ENCODE measurements at regions not wholly inside any gene's neighbourhood (a gene's known extent, or its start where the extent isn't known, plus 50 kb on each side); places are given as distances from the start of the nearest gene placed in this dataset.
"Not testable (repeated sequence)": the region's sequence is repeated elsewhere in the genome, so short reads cannot be mapped to it uniquely, and the experiment has no call there.

- DNase-seq (ENCODE audit: low read depth, low spot score); in situ Hi-C loops (cut with HindIII; ENCODE audit: low pct_unique_long_range_greater_than_20kb, low sequenced_read_pairs): not testable (repeated sequence)
Measured at GRCh38 chr1:223046463-223046862, 96.6 kb downstream of the TLR5 start.

- DNase-seq (ENCODE audit: low read depth, low spot score), result no peak
- in situ Hi-C loops (cut with HindIII; ENCODE audit: low pct_unique_long_range_greater_than_20kb, low sequenced_read_pairs), result no loop called here
Measured at GRCh38 chr1:223048026-223048425, 95.0 kb downstream of the TLR5 start.

GRCh38 chr1:223052462-223052861, 90.6 kb downstream of the TLR5 start:
- in situ Hi-C loops (cut with HindIII; ENCODE audit: low pct_unique_long_range_greater_than_20kb, low sequenced_read_pairs), result no loop called here
- no peak for DNase-seq (ENCODE audit: low read depth, low spot score)

GRCh38 chr1:223052931-223053330, 90.1 kb downstream of the TLR5 start:
- DNase-seq (ENCODE audit: low read depth, low spot score), result no peak
- in situ Hi-C loops (cut with HindIII; ENCODE audit: low pct_unique_long_range_greater_than_20kb, low sequenced_read_pairs), result no loop called here

GRCh38 chr1:223056802-223057201, 86.2 kb downstream of the TLR5 start:
- in situ Hi-C loops (cut with HindIII; ENCODE audit: low pct_unique_long_range_greater_than_20kb, low sequenced_read_pairs), result no loop called here
- no peak for DNase-seq (ENCODE audit: low read depth, low spot score)

DNA sequence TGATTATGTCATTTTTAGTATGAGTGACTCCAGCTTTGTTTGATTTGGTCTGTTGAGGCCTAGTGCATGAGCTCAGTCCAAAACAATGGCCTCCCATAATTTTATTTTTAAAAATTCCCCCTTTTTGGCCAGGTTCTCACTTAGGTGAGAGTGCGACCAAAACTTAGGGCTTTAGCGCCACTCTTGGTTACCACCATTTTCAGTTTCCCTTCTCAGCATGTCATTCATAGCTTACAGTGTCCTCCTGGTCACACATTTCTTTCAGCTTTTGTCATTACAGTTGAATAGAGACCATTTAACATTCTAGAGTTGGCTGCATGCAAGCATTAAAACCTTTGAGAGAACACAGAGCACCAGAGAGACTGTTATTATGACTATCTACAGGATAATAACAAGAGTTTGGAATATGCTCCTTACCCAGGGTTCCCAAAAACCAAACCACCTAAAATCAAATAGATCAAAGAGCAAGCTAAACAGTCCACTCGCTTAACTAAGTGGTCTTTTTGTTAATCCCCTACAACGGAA, 85.4 kb downstream of the TLR5 start:
- in situ Hi-C loops (cut with HindIII; ENCODE audit: low pct_unique_long_range_greater_than_20kb, low sequenced_read_pairs), result no loop called here
- DNase-seq (ENCODE audit: low read depth, low spot score), result no peak

Small RNA genes in the stretch of these regions (small RNA-seq; reads per million reads assigned to genes)
- gene NDUFB1P2, result 0 reads per million in 2 experiments
